Lower leg skin (tissue), 3 donors: ENCODE measurements at regions not wholly inside any gene's neighbourhood (a gene's known extent, or its start where the extent isn't known, plus 50 kb on each side); places are given as distances from the start of the nearest gene placed in this dataset.

Experiments used
- CTCF ChIP-seq, 3 donors: fragments of 450-650 bp; IDR thresholded peaks; one replicate each; pipeline ENCODE4 v1.5.1; 2016; ENCODE audit warnings: antibody characterized with exemption in 3 of 3, mild to moderate bottlenecking in 3 of 3, moderate library complexity in 2 of 3
- POLR2A ChIP-seq, 2 donors: fragments of 450-650 bp; IDR thresholded peaks; one replicate each; pipeline ENCODE4 v1.6.1; 2016 to 2017; ENCODE audit warnings: antibody characterized with exemption in 2 of 2, mild to moderate bottlenecking in 1 of 2, moderate library complexity in 1 of 2

- TF ChIP-seq POLR2A (IDR thresholded peaks at IDR 0.05) (no peak), CTCF (IDR thresholded peaks at IDR 0.05) (no peak)
These were observed 61.5 kb upstream of the FAM98A start for GRCh38 chr2:33660416-33661123.
